IPS-20b (cell line): ENCODE measurements at regions not wholly inside any gene's neighbourhood (a gene's known extent, or its start where the extent isn't known, plus 50 kb on each side); places are given as distances from the start of the nearest gene placed in this dataset.

Experiments used
- H3K27ac ChIP-seq: one replicate; pipeline ENCODE4 v1.5.1; 2013; ENCODE audit warnings: low read length
- H3K27me3 ChIP-seq: 2 replicates; pipeline ENCODE4 v1.6.1; 2013; ENCODE audit warnings: mild to moderate bottlenecking, low read length, inconsistent platforms; ENCODE audit not compliant: insufficient read depth
- H3K36me3 ChIP-seq: 2 replicates; pipeline ENCODE4 v1.6.1; 2013; ENCODE audit warnings: low read depth, mild to moderate bottlenecking, inconsistent platforms, low read length, moderate library complexity; ENCODE audit not compliant: insufficient read depth
- H3K4me1 ChIP-seq: 2 replicates; pipeline ENCODE4 v1.6.1; 2013; ENCODE audit warnings: mild to moderate bottlenecking, control low read depth, inconsistent platforms, low read length, moderate library complexity; ENCODE audit not compliant: insufficient read depth
- H3K4me3 ChIP-seq: 2 replicates; pipeline ENCODE4 v1.5.1; 2013; ENCODE audit warnings: mild to moderate bottlenecking, low read length, inconsistent platforms
- H3K9ac ChIP-seq: 2 replicates; pipeline ENCODE4 v1.6.1; 2013; ENCODE audit warnings: low read depth, mild to moderate bottlenecking, inconsistent platforms, low read length, moderate library complexity
- H3K9me3 ChIP-seq: 2 replicates; pipeline ENCODE4 v1.6.1; 2013; ENCODE audit warnings: mild to moderate bottlenecking, low read depth, low read length, inconsistent platforms; ENCODE audit not compliant: insufficient read depth

GRCh38 chr5:62974623-62975022 lies 396.0 kb downstream of the LRRC70 start:
- Histone ChIP-seq H3K27ac (no peak overlapping the region), H3K36me3 (no peaks in the 10 kb centered on the region), H3K27me3 (no peaks in the 10 kb centered on the region), H3K9ac (no peak overlapping the region), H3K4me1 (peaks cover 6% of the 10 kb centered on the region; the same call in 1 of the 2 replicates), H3K9me3 (no peaks in the 10 kb centered on the region), H3K4me3 (no peak overlapping the region)

GRCh38 chr5:62969409-62970120 lies 390.9 kb downstream of the LRRC70 start:
- Histone ChIP-seq H3K27ac (no peak overlapping the region), H3K9me3 (peaks cover 13% of the 10 kb centered on the region), H3K4me1 (no peaks in the 10 kb centered on the region), H3K4me3 (no peak overlapping the region), H3K9ac (no peak overlapping the region), H3K36me3 (no peaks in the 10 kb centered on the region), H3K27me3 (no peaks in the 10 kb centered on the region)

GRCh38 chr5:62964428-62964827 lies 385.8 kb downstream of the LRRC70 start:
- Histone ChIP-seq H3K4me1 (no peaks in the 10 kb centered on the region), H3K27ac (no peak overlapping the region), H3K9ac (no peak overlapping the region), H3K36me3 (no peaks in the 10 kb centered on the region), H3K4me3 (no peak overlapping the region), H3K27me3 (no peaks in the 10 kb centered on the region), H3K9me3 (peaks cover 34% of the 10 kb centered on the region)

DNA sequence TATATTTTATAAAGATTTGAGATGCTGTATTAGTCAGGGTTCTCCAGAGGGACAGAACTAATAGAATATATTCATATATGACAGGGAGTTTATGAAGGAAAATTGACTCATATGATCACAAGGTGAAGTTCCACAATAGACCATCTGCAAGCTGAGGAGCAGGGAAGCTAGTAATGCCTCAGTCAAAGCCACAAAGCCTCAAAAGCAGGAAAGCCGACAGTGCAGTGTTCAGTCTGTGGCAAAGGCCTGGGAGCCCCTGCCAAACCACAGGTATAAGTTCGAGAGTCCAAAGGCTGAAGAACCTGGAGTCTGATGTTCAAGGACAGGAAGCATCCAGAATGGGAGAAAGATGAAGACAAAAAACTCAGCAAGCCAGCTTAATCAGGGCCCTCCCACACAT lies 382.2 kb downstream of the LRRC70 start:
- Histone ChIP-seq H3K27ac (no peak overlapping the region), H3K9me3 (peaks cover 33% of the 10 kb centered on the region), H3K4me3 (no peak overlapping the region), H3K27me3 (no peaks in the 10 kb centered on the region), H3K36me3 (no peaks in the 10 kb centered on the region), H3K4me1 (no peaks in the 10 kb centered on the region), H3K9ac (no peak overlapping the region)

DNA sequence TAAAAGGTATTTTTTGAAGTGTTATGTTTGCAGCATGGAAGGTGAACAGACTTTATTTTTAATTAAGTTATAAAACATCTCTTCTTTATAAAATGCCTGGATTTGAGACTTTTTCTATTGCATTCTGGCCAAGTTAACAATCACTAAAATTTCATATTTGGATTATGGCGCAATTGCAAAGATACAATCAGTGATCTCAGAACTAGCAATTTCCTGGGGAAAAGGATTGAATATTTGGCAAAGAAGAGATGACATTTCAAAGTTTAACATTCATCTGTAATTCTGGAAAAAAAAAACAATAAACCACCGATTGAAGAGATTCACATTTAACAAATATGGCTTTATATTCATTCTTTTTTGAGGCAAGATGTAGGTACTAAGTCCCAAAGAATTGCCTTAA lies 378.0 kb downstream of the LRRC70 start:
- Histone ChIP-seq H3K9ac (no peak overlapping the region), H3K27ac (no peak overlapping the region), H3K36me3 (no peaks in the 10 kb centered on the region), H3K4me1 (no peaks in the 10 kb centered on the region), H3K4me3 (no peak overlapping the region), H3K27me3 (no peaks in the 10 kb centered on the region), H3K9me3 (no peaks in the 10 kb centered on the region)

GRCh38 chr5:62954578-62954977 lies 376.0 kb downstream of the LRRC70 start:
- H3K4me1 ChIP-seq, result no peaks in the 10 kb centered on the region
- no peak overlapping the region for H3K4me3 ChIP-seq
- H3K27me3 ChIP-seq, result no peaks in the 10 kb centered on the region
- no peak overlapping the region for H3K27ac ChIP-seq
- H3K9me3 ChIP-seq, result no peaks in the 10 kb centered on the region
- no peak overlapping the region for H3K9ac ChIP-seq
- no peaks in the 10 kb centered on the region for H3K36me3 ChIP-seq

- Histone ChIP-seq H3K27ac (no peak overlapping the region), H3K36me3 (no peaks in the 10 kb centered on the region)
Measured at GRCh38 chr5:62948301-62948700, 369.7 kb downstream of the LRRC70 start.

DNA sequence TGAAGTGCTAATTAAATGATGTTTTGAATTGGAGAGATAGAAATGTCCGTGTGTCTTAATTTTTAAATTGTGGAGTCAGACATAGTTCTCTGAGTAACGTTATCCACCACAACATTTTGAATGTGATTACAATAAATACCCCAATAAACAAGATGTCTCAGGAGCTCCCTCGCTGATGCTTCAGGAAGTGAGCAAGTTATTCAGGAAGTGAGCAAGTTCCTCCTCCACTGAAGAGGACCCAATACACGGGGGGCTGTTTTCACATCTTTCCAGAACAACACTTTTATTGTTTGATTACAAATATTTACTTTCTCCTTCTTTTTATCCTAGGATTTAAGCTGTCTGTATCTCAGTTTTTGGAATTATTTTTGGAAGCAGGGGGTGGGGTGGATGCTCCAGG lies 363.8 kb downstream of the LRRC70 start:
- no peak overlapping the region for H3K4me3 ChIP-seq
- no peak overlapping the region for H3K9ac ChIP-seq
- no peaks in the 10 kb centered on the region for H3K9me3 ChIP-seq
- H3K27ac ChIP-seq, result no peak overlapping the region
- H3K4me1 ChIP-seq, result peaks cover 8% of the 10 kb centered on the region; the same call in 1 of the 2 replicates
- no peaks in the 10 kb centered on the region for H3K36me3 ChIP-seq
- no peaks in the 10 kb centered on the region for H3K27me3 ChIP-seq

More at GRCh38 chr5:62948301-62948700, 369.7 kb downstream of the LRRC70 start:
- H3K9ac ChIP-seq, result no peak overlapping the region
- H3K4me3 ChIP-seq, result no peak overlapping the region
- H3K27me3 ChIP-seq, result no peaks in the 10 kb centered on the region
- H3K9me3 ChIP-seq, result no peaks in the 10 kb centered on the region
- no peaks in the 10 kb centered on the region for H3K4me1 ChIP-seq

GRCh38 chr5:62938927-62939326 lies 360.3 kb downstream of the LRRC70 start:
- Histone ChIP-seq H3K36me3 (no peaks in the 10 kb centered on the region), H3K27ac (no peak overlapping the region), H3K4me3 (no peak overlapping the region), H3K9me3 (no peaks in the 10 kb centered on the region), H3K27me3 (no peaks in the 10 kb centered on the region), H3K4me1 (peaks cover 8% of the 10 kb centered on the region; the same call in 1 of the 2 replicates), H3K9ac (no peak overlapping the region)

GRCh38 chr5:62937661-62938558 lies 359.3 kb downstream of the LRRC70 start:
- Histone ChIP-seq H3K4me1 (peaks cover 8% of the 10 kb centered on the region; the same call in 1 of the 2 replicates), H3K9me3 (no peaks in the 10 kb centered on the region), H3K9ac (no peak overlapping the region), H3K27me3 (no peaks in the 10 kb centered on the region), H3K4me3 (no peak overlapping the region), H3K27ac (no peak overlapping the region), H3K36me3 (no peaks in the 10 kb centered on the region)

DNA sequence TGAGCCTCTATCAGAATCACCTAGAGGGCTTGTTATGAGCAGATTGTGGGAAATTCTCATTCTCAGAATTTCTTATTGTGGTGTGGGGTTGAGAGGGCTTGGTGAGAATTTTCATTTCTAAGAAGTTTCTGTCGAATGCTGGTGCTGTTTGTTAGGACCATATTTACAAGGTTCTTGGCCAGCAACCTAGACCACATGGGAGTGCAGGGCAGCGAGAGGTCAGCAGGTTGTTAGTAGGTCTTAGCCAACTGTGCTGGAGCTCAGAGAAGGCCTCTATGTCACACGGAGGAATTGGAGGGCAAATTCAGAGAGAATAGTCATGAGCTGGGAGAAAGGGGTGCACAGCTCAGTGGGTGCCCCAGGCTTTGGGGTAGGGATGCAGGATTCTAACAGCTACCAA lies 357.0 kb downstream of the LRRC70 start:
- H3K9me3 ChIP-seq, result no peaks in the 10 kb centered on the region
- no peaks in the 10 kb centered on the region for H3K36me3 ChIP-seq
- no peak overlapping the region for H3K9ac ChIP-seq
- H3K27me3 ChIP-seq, result no peaks in the 10 kb centered on the region
- peaks cover 8% of the 10 kb centered on the region; the same call in 1 of the 2 replicates for H3K4me1 ChIP-seq
- H3K27ac ChIP-seq, result no peak overlapping the region
- no peak overlapping the region for H3K4me3 ChIP-seq

DNA sequence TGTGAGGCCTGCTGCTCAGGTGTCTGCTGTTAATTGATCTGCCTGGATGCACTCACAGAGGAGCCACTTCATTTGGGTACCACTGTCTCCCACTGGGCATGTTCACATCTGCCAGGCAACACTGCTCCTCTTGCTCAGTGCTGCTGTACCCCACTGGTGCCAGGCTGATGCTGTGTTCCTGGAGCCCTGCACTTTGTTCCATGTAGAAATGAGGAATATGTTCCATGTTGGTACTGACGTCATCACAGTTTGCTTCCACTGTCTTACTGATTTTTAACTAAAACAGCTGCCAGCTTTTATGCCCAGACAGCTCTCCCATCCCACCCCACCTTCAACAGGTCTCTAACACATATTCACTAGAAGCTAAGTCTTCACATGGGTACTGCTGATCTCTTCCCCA lies 355.7 kb downstream of the LRRC70 start:
- no peak overlapping the region for H3K4me3 ChIP-seq
- H3K9me3 ChIP-seq, result no peaks in the 10 kb centered on the region
- H3K36me3 ChIP-seq, result no peaks in the 10 kb centered on the region
- no peak overlapping the region for H3K27ac ChIP-seq
- H3K4me1 ChIP-seq, result peaks cover 7% of the 10 kb centered on the region; the same call in 1 of the 2 replicates
- H3K9ac ChIP-seq, result no peak overlapping the region
- H3K27me3 ChIP-seq, result no peaks in the 10 kb centered on the region
